Stimulated activated naive B cell treated with anti-CD40 and anti-IgM and Interleukin-4, amounts not matched to agents 10 μg/mL and 1 μg/mL and 100 μg/mL, for 72 hours (primary cell): ENCODE measurements at regions not wholly inside any gene's neighbourhood (a gene's known extent, or its start where the extent isn't known, plus 50 kb on each side); places are given as distances from the start of the nearest gene placed in this dataset.

Experiments
- ATAC-seq, 2 donors: fragments of 150-1000 bp; cut with Tn5 transposase; replicated peaks; 2 replicates each; pipeline ENCODE4 v1.10.0; 2021; ENCODE audit warnings: moderate library complexity in 1 of 2
- DNase-seq: peaks from one replicate; pipeline ENCODE4 v3.0.0; 2021
- H3K27ac Mint-ChIP-seq: one replicate; pipeline ENCODE4 v1.8.0; 2022; ENCODE audit warnings: mild to moderate bottlenecking, mixed read lengths
- H3K27me3 Mint-ChIP-seq, 2 donors: one replicate each; pipeline ENCODE4 v1.8.0; 2022; ENCODE audit warnings: mixed read lengths in 2 of 2
- H3K36me3 Mint-ChIP-seq, 2 donors: one replicate each; pipeline ENCODE4 v1.8.0; 2022; ENCODE audit warnings: mixed read lengths in 2 of 2, mild to moderate bottlenecking in 1 of 2
- H3K4me1 Mint-ChIP-seq, 2 donors: one replicate each; pipeline ENCODE4 v1.8.0; 2022; ENCODE audit warnings: mixed read lengths in 2 of 2, mild to moderate bottlenecking in 1 of 2
- H3K4me3 Mint-ChIP-seq, 2 donors: one replicate each; pipeline ENCODE4 v1.8.0; 2022; ENCODE audit warnings: mild to moderate bottlenecking in 2 of 2, mixed read lengths in 2 of 2, moderate library complexity in 1 of 2
- H3K9me3 Mint-ChIP-seq, 2 donors: one replicate each; pipeline ENCODE4 v1.8.0; 2022; ENCODE audit warnings: mixed read lengths in 2 of 2, mild to moderate bottlenecking in 1 of 2

DNA sequence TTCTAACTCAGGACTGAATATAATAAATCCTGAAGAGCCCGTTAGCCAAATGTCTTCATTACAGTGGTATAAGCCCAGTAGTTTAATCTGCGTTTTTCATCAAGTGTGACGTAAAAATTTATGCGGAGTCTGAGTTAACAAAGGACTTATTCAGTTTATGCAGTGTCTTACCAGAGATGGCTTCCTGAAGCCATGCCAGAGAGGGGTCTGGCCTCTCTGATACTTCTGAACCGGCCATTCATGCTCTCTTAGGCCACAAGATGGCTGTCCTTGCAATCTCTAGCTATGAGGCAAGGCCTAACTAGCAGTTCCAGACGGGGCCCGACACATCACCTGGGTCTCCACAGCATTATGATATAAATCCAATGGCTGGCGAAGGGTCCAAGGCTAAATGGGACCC lies 101.4 kb downstream of the TEX35 start:
- no peak for ATAC-seq
- DNase-seq, result no peak
- Mint-ChIP-seq H3K27me3 (no peaks in the 10 kb centered on the region), H3K9me3 (peaks cover 0 to 1% of the 10 kb centered on the region in 2 donors), H3K27ac (no peak overlapping the region), H3K4me1 (peaks cover 22 to 77% of the 10 kb centered on the region in 2 donors), H3K4me3 (no peak overlapping the region), H3K36me3 (peaks cover 2 to 4% of the 10 kb centered on the region in 2 donors)

- Mint-ChIP-seq H3K4me1 (peaks cover 23 to 53% of the 10 kb centered on the region in 2 donors), H3K4me3 (no peak overlapping the region), H3K9me3 (peaks cover 5 to 9% of the 10 kb centered on the region in 2 donors), H3K36me3 (peaks cover 6 to 14% of the 10 kb centered on the region in 2 donors), H3K27ac (peak overlapping the region; percentile 93), H3K27me3 (no peaks in the 10 kb centered on the region)
- no peak for DNase-seq
- ATAC-seq, result peak; percentile 96 to 97
Observed at GRCh38 chr1:178619042-178619927, 105.8 kb upstream of the RALGPS2 start.

DNA sequence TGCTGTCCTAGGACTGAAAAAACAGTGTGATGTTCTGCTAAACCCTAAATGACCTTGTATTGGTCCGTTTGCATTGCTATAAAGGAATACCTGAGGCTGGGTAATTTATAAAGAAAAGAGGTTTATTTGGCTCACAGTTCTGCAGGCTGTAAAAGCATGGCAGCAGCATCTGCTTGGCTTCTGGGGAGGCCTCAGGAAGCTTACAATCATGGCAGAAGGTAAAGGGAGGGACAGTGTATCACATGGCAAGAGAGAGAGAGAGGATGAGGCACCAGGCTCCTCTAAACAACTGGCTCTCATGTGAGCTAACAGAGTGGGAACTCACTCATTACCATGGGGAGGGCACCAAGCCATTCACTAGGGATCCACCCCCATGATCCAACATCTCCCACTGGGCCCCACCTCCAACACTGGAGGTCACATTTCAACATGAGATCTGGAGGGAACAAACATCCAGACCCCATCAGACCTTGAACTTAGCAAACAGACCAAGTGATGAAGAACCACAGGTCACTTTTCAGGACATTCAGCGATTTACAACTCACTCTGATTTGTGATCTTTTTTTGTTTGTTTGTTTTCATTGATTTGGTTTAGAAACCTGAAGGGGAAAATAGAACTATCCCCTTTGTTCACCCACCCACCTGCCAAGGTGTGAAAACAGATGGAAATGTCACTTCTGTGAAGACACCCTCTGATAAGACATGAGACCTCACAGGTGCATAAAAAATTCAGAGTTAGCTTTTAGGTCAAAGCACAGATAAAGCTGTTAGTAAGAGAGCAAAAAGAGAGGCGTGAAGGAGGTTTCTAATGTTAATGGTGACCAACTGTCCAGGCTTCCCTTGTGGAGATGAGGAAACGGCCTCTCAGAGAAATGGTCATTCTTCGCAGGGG lies 104.2 kb upstream of the RALGPS2 start:
- no peak overlapping the region for H3K27ac Mint-ChIP-seq

GRCh38 chr1:178621822-178622221 lies 103.2 kb upstream of the RALGPS2 start:
- Mint-ChIP-seq H3K4me1 (peaks cover 30 to 64% of the 10 kb centered on the region in 2 donors), H3K36me3 (peaks cover 6 to 14% of the 10 kb centered on the region in 2 donors), H3K9me3 (peaks cover 6 to 9% of the 10 kb centered on the region in 2 donors), H3K4me3 (no peak overlapping the region), H3K27me3 (no peaks in the 10 kb centered on the region), H3K27ac (no peak overlapping the region)
- ATAC-seq (no peak), DNase-seq (no peak)

More for the DNA sequence above, 104.2 kb upstream of the RALGPS2 start:
- no peak overlapping the region for H3K4me3 Mint-ChIP-seq
- H3K9me3 Mint-ChIP-seq, result peaks cover 6 to 9% of the 10 kb centered on the region in 2 donors
- H3K4me1 Mint-ChIP-seq, result peaks cover 26 to 59% of the 10 kb centered on the region in 2 donors
- H3K36me3 Mint-ChIP-seq, result peaks cover 6 to 14% of the 10 kb centered on the region in 2 donors
- H3K27me3 Mint-ChIP-seq, result no peaks in the 10 kb centered on the region
- no peak for DNase-seq
- ATAC-seq, result no peak

GRCh38 chr1:178625695-178626094 lies 99.3 kb upstream of the RALGPS2 start:
- H3K4me1 Mint-ChIP-seq, result peaks cover 26 to 48% of the 10 kb centered on the region in 2 donors
- H3K36me3 Mint-ChIP-seq, result peaks cover 6 to 10% of the 10 kb centered on the region in 2 donors
- H3K4me3 Mint-ChIP-seq, result no peak overlapping the region
- peak overlapping the region; percentile 9 for H3K27ac Mint-ChIP-seq
- peaks cover 5% of the 10 kb centered on the region in 2 donors for H3K9me3 Mint-ChIP-seq
- DNase-seq, result no peak
- H3K27me3 Mint-ChIP-seq, result no peaks in the 10 kb centered on the region
- ATAC-seq, result no peak

GRCh38 chr1:178627037-178627436 lies 98.0 kb upstream of the RALGPS2 start:
- no peaks in the 10 kb centered on the region for H3K27me3 Mint-ChIP-seq
- H3K9me3 Mint-ChIP-seq, result peaks cover 0 to 2% of the 10 kb centered on the region in 2 donors
- DNase-seq, result no peak
- H3K27ac Mint-ChIP-seq, result no peak overlapping the region
- no peak overlapping the region for H3K4me3 Mint-ChIP-seq
- H3K36me3 Mint-ChIP-seq, result peaks cover 0 to 3% of the 10 kb centered on the region in 2 donors
- H3K4me1 Mint-ChIP-seq, result peaks cover 22 to 39% of the 10 kb centered on the region in 2 donors
- no peak for ATAC-seq

- peaks cover 0 to 2% of the 10 kb centered on the region in 2 donors for H3K9me3 Mint-ChIP-seq
- ATAC-seq (no peak), DNase-seq (no peak)
- no peak overlapping the region for H3K4me3 Mint-ChIP-seq
- H3K27me3 Mint-ChIP-seq, result no peaks in the 10 kb centered on the region
- peaks cover 0 to 3% of the 10 kb centered on the region in 2 donors for H3K36me3 Mint-ChIP-seq
- peaks cover 17 to 32% of the 10 kb centered on the region in 2 donors for H3K4me1 Mint-ChIP-seq
- no peak overlapping the region for H3K27ac Mint-ChIP-seq
Observed at GRCh38 chr1:178628637-178629251, 96.3 kb upstream of the RALGPS2 start.

DNA sequence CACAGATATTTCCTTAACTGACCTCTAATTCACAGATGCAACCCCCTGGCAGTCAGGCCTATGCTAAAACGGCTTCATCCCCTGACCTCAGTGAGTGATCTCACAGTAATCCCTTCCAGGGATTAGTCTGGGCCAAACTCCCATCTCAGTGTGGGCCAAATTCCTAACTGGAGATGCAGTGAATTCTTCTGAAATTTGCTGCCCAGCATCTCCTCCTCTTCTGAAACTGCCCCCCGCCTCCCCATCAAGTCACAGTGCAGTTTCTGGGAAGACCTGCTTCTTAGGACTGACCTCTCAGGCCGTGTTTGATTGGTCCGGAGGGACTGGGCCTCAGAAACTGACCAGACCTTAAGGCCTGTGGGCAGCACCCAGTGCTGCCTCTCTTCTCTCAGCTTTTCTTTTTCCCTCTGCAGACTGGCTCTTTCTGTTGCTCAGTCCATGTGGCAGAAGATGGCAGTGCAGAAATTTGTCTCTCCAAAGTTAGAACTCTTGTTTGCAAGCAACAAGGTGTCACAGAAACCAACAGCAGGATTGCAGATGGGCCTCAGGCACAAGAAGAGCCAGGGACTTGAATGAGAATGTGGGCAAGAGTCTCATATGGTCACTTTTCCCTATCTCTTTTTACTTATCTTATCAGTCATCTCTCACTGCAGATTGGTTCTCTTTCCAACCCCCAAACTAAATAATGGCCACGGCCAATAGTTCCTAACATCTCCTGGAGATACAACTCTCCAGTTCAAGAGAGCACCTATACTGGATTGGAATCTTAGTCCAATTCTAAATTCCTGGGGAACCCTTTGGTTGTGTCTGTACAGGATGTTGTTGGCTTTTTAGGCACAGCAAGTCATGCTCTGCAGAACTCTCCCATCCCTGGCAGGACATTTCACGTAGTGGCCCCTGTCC lies 95.5 kb upstream of the RALGPS2 start:
- no peaks in the 10 kb centered on the region for H3K27me3 Mint-ChIP-seq
- ATAC-seq (no peak), DNase-seq (no peak)
- H3K4me3 Mint-ChIP-seq, result no peak overlapping the region
- H3K27ac Mint-ChIP-seq, result peak overlapping the region; percentile 80
- peaks cover 0 to 2% of the 10 kb centered on the region in 2 donors for H3K9me3 Mint-ChIP-seq
- H3K36me3 Mint-ChIP-seq, result peaks cover 0 to 3% of the 10 kb centered on the region in 2 donors
- peaks cover 17 to 29% of the 10 kb centered on the region in 2 donors for H3K4me1 Mint-ChIP-seq

DNA sequence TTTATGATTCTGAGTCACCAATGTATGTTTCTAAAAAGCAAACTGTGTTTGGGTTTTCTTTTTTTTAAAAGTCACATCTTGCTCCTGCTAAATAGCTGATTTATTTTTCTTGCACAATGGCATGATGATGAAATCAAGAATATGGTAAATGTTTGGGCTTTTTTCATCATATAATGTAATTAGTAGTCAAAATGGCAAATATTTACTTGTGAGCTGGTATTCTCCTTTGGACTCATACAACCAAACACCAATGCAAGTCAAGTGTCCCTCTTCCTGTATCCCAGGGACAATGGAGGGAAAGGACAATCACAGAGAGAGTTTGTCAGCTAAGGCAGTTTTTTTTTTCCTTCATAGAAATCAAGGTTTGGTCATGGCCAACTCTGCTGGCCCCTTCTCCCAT lies 94.6 kb upstream of the RALGPS2 start:
- no peak overlapping the region for H3K4me3 Mint-ChIP-seq
- peaks cover 14 to 30% of the 10 kb centered on the region in 2 donors for H3K4me1 Mint-ChIP-seq
- ATAC-seq, result no peak
- DNase-seq, result no peak
- no peak overlapping the region for H3K27ac Mint-ChIP-seq
- H3K27me3 Mint-ChIP-seq, result no peaks in the 10 kb centered on the region
- H3K36me3 Mint-ChIP-seq, result peaks cover 0 to 3% of the 10 kb centered on the region in 2 donors
- no peaks in the 10 kb centered on the region for H3K9me3 Mint-ChIP-seq

- Mint-ChIP-seq H3K4me1 (peaks cover 11 to 30% of the 10 kb centered on the region in 2 donors), H3K27ac (no peak overlapping the region), H3K4me3 (no peak overlapping the region), H3K9me3 (no peaks in the 10 kb centered on the region), H3K27me3 (no peaks in the 10 kb centered on the region), H3K36me3 (peaks cover 0 to 3% of the 10 kb centered on the region in 2 donors)
- DNase-seq, result no peak
- no peak for ATAC-seq
Observed at GRCh38 chr1:178632653-178633052, 92.4 kb upstream of the RALGPS2 start.

GRCh38 chr1:178633056-178633455 lies 92.0 kb upstream of the RALGPS2 start:
- Mint-ChIP-seq H3K9me3 (no peaks in the 10 kb centered on the region), H3K27me3 (no peaks in the 10 kb centered on the region), H3K4me1 (peaks cover 11 to 30% of the 10 kb centered on the region in 2 donors), H3K4me3 (no peak overlapping the region), H3K36me3 (peaks cover 0 to 3% of the 10 kb centered on the region in 2 donors), H3K27ac (no peak overlapping the region)
- ATAC-seq (no peak), DNase-seq (no peak)

DNA sequence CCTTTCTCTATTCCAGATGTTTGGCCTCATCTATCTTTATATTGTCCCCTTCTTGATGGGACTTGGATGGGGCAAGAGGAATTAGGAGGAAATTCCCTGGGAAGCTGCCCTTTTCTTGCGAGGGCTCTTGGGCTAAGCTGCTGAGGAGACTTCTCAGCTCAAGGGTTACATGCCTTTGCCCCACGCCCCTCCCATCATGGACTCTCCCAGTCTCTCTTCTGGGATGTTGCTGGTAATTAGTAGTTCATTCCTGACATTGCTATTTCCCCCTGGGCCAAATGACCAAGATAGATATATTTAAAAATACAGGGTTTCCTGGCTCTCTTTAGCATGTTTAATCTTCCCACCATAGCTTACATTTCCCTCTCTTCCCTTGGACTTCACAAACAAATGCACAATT lies 90.6 kb upstream of the RALGPS2 start:
- H3K4me3 Mint-ChIP-seq, result no peak overlapping the region
- no peaks in the 10 kb centered on the region for H3K27me3 Mint-ChIP-seq
- H3K9me3 Mint-ChIP-seq, result no peaks in the 10 kb centered on the region
- DNase-seq (no peak), ATAC-seq (no peak)
- peaks cover 17 to 36% of the 10 kb centered on the region in 2 donors for H3K4me1 Mint-ChIP-seq
- no peak overlapping the region for H3K27ac Mint-ChIP-seq
- peaks cover 0 to under 1% of the 10 kb centered on the region in 2 donors for H3K36me3 Mint-ChIP-seq

- no peaks in the 10 kb centered on the region for H3K9me3 Mint-ChIP-seq
- no peak overlapping the region for H3K4me3 Mint-ChIP-seq
- H3K27me3 Mint-ChIP-seq, result no peaks in the 10 kb centered on the region
- ATAC-seq (no peak), DNase-seq (no peak)
- peaks cover 26 to 55% of the 10 kb centered on the region in 2 donors for H3K4me1 Mint-ChIP-seq
- no peak overlapping the region for H3K27ac Mint-ChIP-seq
- H3K36me3 Mint-ChIP-seq, result no peaks in the 10 kb centered on the region
Observed at GRCh38 chr1:178637841-178638240, 87.2 kb upstream of the RALGPS2 start.
